GM18870 (cell line): ENCODE measurements at regions not wholly inside any gene's neighbourhood (a gene's known extent, or its start where the extent isn't known, plus 50 kb on each side); places are given as distances from the start of the nearest gene placed in this dataset.
"Not testable (repeated sequence)": the region's sequence is repeated elsewhere in the genome, so short reads cannot be mapped to it uniquely, and the experiment has no call there.

Source experiments
- ATAC-seq: cut with Tn5 transposase; IDR thresholded peaks from one replicate; pipeline ENCODE4 v1.9.1; 2021; ENCODE audit warnings: moderate library complexity; ENCODE audit not compliant: unreplicated experiment

GRCh38 chr10:33867199-33867789 is 532.8 kb upstream of the NRP1 start:
- ATAC-seq, result not testable (repeated sequence)

DNA sequence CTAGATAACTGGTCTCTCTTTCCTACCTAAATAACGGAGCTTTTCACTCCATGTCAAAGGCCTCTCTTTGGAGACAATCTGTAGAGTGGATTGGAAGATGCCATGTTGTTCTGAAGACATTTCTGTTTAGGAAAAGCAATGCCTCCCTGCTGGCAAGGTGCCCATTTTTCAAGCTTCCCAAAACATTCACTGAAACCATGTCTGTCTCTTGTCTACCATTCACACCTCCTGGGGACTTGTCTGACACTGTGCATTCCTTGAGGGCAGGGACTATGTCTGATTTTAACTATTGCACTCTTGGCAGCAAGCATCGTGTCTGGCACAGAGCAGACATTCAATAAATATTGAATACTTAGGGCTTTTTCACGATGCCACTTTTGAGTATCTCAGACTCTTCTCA is 528.9 kb upstream of the NRP1 start:
- no peak for ATAC-seq

GRCh38 chr10:33862536-33863105 is 528.2 kb upstream of the NRP1 start:
- ATAC-seq, result no peak

GRCh38 chr10:33861833-33862232 is 527.4 kb upstream of the NRP1 start:
- no peak for ATAC-seq

- no peak for ATAC-seq
These were observed 526.7 kb upstream of the NRP1 start for GRCh38 chr10:33861016-33861704.

DNA sequence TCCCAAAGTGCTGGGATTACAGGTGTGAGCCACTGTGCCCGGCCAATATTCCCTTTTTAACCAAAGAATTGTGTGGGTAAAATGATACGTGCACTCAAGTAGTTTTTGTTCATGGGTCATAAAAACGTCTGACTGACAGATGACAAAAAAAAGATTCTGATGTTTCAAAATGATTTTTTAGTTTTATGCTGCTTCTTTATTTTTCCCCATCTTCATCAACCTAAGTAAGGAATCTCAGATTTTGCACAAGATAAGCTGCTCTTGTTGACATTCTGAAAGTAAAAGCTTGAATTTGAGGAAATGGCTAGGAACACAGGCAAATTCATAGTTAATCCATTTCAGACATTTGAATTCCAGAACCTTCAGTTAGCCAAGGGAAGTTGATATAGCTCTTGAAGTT is 526.1 kb upstream of the NRP1 start:
- ATAC-seq, result no peak

DNA sequence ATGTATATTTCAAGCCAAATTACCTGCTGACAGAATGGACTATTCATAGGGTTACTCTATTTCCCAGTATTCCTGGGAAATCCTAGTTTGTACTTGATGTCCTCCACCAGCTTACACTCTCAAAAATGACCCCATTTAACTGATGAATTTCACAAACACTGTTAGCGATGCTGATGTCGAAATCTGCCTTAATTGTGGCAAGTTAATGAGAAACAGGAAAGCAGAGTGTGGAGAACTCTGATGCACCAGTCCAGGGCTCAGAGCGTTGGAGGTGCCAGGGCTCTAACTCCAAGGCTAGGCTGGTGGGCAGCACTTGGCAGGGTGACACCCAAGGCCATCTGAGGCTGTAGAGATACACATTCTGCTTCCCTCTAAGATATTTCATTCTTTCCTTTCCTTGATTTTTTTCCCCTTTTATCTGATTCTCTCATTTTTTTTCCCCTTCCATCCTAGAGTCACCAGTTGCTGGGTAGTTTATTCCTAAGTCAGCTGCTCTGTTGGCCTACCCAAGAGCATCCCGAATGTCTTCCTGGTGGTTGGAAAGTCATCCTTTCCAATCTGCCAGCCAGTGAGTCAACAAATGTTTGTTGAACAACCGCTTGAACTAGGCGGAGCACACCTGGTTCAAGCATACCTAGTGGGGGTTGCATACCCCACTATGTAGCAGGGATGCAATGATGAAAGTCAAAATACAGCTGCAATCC is 525.0 kb upstream of the NRP1 start:
- no peak for ATAC-seq

GRCh38 chr10:33858326-33858725 is 523.9 kb upstream of the NRP1 start:
- no peak for ATAC-seq

GRCh38 chr10:33853221-33853620 is 518.8 kb upstream of the NRP1 start:
- ATAC-seq, result not testable (repeated sequence)

GRCh38 chr10:33843379-33843778 is 508.9 kb upstream of the NRP1 start:
- no peak for ATAC-seq

- ATAC-seq, result no peak
These were observed 507.2 kb upstream of the NRP1 start for GRCh38 chr10:33841678-33842077.

GRCh38 chr10:33838731-33839130 is 504.3 kb upstream of the NRP1 start:
- no peak for ATAC-seq

GRCh38 chr10:33837736-33838135 is 503.3 kb upstream of the NRP1 start:
- ATAC-seq, result no peak

GRCh38 chr10:33835556-33835955 is 501.1 kb upstream of the NRP1 start:
- no peak for ATAC-seq

DNA sequence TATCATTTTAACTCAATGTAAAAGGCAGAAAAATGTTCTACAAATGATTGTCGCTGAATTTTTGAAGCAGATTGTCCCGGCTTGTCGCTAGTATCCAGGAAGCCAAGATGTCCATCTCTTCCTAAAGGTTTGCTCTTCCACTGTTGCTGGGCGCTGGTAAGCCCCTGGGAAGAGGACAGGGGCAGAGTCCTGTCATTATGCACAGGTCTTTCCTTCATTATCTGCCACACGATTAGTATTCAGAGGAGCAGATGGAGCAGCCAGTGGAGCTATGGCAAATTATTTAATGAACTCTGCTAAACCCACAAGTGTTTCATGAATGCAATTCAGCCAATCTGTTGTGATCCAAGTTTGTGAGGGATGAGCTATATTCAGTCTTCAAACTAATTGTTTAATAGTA is 499.1 kb upstream of the NRP1 start:
- no peak for ATAC-seq

GRCh38 chr10:33832124-33832787 is 497.8 kb upstream of the NRP1 start:
- ATAC-seq, result no peak

GRCh38 chr10:33831591-33831990 is 497.1 kb upstream of the NRP1 start:
- ATAC-seq, result no peak

GRCh38 chr10:33829899-33830298 is 495.4 kb upstream of the NRP1 start:
- not testable (repeated sequence) for ATAC-seq

DNA sequence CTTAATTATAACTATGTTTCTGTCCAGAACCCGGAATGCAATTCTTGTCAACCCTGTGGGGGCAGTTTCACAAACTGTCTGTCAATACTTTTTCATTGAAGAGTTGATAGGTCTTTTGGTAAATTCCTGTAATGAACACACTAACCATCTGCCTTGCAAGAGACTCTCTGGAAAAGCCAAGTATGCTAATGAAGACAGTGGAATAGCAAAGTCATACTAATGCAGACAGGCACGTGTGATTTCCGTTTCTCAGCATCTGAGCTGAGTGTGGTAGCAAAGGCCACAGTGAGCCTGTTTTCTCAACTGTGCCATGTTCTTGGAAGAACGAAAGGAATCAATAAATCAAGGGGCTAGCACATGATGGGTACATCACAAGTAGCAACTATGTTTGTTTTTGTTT is 494.1 kb upstream of the NRP1 start:
- ATAC-seq, result no peak

DNA sequence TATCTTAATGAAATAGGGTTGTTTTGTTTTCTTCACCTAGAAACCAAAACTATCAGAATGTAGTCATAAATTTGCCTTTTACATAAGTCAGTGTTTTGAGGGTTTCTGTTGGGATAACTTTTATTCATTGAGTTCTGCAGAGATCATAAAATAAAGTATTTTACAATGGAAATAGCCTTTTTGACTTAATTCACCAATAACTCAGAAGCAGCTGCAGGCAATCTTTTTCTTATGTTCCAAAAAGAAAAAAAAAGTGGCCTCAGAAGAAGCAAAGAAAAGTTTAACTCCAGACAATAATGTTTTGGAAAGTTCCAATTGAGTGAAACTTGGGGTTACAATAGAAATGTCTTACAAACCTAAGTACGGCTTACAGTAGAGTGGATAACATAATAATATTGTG is 491.7 kb upstream of the NRP1 start:
- no peak for ATAC-seq

DNA sequence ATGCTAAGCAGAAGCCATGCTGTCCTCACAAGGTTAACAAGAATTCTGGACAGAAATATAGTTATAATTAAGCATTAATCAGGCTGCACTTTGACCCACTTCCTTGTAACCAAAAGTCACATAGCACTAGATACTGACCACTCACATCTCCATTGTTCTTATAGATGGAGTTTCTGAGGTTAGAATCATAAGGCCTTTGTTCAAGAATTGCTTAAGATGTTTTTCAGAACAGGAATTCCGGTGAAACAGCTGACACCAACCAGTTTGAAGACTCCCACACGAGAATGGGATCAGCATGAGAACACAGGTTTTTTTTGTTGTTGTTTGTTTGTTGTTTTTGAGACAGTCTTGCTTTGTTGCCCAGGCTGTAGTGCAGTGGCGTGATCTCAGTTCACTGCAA is 488.3 kb upstream of the NRP1 start:
- no peak for ATAC-seq
